GM18499 (cell line): ENCODE measurements at regions not wholly inside any gene's neighbourhood (a gene's known extent, or its start where the extent isn't known, plus 50 kb on each side); places are given as distances from the start of the nearest gene placed in this dataset.

ENCODE experiments used
- ATAC-seq: cut with Tn5 transposase; IDR thresholded peaks from one replicate; pipeline ENCODE4 v1.9.1; 2021; ENCODE audit warnings: moderate number of reproducible peaks; ENCODE audit not compliant: insufficient read depth, unreplicated experiment

DNA sequence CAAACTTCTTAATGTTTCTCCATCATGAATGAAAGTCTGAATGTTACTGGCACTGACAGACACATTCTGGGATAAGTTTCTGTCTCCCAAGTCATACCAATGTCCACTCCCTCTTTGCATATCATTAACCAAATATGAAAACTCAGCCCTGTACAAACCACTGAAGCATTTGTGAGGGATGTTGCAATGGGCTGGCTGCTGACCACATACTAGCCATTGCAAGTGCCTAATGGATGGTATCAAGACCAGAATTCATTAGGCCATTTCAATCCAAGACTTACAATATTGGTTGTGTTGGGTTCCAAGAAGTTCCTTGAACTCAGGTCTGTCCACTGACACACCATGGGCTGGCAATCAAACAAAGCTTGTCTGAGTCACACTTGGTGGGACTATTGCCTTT is 73.8 kb downstream of the CBLN2 start:
- no peak for ATAC-seq

DNA sequence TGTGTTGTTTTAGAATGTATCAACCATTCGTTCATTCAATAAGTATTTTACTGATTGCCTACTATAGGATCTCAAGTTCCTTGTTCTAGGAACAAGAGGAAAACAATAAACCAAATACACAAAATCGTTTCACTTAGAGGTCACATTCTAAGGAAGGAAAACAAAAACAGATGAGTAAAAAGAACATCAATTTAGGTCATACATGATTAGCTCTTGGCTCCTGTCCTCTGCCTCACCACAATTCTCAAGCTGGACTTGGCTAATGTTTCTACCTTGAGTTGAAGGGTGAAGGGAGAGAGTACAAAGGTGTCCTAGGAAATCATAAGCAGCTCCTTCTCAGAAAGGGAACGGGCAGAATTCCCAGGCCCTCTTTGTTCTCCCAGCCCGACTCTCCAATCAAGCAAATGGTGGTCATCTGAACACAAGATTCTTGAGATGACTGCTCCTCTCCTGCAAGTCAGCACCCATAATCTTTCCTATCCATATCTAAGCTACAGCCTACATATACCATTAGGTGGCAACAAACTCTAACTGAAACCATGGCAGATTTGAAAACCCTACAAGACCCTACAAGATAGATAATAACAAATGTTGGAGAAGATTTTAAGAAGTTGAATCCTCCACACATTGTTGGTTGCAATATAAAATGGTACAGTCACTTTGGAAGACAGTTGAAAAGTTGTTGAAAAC is 76.0 kb downstream of the CBLN2 start:
- ATAC-seq, result no peak

DNA sequence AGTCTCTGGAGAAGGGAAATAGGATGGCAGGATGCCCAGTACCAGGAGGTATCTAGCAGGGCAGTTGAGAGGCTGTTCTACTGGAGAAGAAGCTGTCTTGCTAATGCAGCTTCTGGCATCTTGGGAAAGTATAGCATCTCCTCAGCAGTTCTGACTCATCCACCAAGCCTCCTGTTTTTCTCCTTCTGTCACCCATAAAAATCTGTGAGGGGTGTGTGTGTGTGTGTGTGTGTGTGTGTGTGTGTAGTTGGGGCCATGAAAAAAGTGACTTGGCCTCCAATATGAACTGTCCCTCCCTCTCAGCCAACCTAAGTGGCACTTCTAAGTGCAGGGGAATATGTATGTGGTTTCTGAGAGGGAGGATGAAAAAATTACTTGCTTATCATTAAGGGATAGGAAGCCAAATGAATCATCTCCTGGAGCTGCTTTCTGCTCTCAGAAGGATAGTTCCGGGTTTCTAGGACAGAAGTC is 83.9 kb downstream of the CBLN2 start:
- no peak for ATAC-seq

DNA sequence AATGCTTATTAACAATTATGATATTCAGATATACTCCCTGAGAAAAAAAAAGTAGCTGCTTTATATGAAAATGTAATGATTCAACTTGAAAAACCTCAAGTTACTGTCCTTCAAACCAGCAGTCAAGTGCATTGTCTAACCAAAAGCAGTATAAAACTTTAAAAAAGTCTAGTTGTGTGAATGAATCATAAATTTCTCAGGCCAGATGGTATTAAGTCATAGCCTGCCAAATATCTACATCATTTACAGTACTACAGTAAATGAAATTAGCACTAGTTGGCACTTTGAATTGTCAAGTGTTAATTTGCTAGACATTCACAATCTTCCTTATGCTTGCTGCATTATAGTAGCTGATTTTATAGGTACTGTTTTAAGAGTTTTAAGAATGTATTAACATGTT is 85.9 kb downstream of the CBLN2 start:
- ATAC-seq, result no peak

DNA sequence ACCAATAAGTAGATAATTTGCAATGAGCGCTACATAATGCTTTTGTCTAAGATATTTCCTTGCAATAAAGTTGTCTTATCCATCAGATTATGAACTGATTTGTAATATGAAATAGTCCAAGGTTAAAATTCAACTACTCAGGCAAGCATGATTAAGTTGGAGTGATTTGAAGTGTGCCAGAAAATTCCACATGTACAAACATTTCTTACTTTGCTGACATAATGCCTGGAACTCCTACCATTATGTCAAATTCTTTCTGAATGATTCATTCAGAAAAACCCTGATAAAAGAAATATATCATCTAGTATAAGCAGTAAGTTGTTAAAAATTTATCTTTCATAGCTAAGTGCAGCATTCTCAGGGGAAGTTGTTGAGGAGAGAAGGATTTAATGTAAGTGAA is 87.3 kb downstream of the CBLN2 start:
- no peak for ATAC-seq

DNA sequence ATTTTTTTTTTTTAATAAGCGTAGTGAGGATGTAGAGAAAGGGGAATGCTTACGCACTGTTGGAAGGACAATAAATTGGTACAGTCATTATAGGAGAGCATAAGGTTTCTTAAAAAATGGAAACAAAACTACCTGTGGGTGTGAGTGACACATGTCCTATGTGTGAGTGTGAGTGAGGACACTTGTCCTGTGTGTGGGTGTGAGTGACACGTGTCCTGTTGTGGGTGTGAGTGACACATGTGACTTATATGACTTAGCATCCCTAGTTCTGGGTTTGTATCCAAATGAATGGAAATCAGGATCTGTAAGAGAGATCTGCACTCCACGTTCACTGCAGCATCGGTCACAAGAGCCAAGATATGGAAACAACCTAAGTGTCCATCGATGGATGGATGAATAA is 91.8 kb downstream of the CBLN2 start:
- no peak for ATAC-seq

DNA sequence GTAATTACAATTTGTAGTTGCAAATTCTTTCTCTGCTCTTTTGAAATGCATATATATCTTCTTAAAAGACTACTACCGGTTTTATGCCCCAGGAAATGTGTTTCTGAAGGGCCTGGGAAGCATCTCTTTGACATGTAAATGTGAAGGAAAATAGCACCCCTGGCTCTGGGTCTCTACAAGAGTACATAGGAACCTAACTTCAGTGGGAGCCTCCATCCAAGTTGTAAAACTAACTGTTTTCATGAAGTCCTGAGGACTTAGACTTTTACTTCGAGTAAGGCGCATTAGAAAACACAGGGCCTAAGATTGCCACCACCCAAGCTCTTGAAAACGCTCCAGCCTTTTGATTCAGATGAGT is 99.4 kb downstream of the CBLN2 start:
- no peak for ATAC-seq

DNA sequence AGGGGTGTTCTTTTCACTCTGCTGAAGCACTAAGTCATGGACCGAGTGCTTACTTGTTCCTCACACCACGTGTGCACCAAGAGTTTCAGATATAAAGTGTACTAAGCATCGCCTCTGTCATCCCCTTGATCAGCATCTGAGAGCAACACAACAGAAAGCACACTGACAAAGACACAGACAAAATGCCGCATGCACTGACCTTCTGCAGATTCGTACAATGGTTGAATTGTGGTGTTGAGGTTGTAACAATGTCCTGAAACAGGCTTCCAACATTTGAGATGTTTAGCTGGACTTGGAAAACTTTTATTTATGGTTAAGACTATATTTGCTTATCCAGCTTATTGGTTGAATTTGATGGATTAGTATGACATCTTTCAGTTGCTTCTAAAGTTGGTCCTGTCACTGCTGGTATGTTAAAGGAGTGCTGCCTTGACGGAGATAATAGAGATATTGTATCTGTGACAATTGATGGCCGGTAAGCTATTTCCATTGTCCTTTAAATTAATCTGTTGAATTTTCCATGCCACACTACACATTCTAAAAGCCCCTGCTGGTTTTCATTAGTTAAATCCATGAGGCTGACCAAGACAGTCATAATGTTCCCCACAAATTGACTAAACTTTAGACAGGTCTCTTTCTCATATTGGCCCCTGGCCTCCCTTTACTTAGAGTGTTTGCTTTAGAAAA is 99.9 kb downstream of the CBLN2 start:
- no peak for ATAC-seq

DNA sequence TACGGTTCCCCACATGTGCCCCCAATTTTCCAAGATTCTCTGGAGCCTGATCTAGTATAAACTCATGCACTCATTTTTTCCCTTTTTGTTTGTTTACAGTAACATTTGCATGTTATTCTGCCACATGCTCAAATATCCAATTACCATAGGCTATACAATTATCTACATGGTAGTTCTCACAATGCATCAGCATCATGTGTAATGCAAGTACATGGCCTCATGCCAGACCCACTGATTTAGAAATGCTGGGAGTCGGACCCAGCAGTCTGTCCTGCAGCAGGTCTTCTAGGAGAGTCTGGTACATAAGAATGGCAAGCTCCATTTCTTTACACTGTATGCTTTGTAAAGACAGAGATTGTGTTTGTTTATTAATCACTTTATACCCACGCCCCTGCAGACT is 107.7 kb downstream of the CBLN2 start:
- no peak for ATAC-seq

DNA sequence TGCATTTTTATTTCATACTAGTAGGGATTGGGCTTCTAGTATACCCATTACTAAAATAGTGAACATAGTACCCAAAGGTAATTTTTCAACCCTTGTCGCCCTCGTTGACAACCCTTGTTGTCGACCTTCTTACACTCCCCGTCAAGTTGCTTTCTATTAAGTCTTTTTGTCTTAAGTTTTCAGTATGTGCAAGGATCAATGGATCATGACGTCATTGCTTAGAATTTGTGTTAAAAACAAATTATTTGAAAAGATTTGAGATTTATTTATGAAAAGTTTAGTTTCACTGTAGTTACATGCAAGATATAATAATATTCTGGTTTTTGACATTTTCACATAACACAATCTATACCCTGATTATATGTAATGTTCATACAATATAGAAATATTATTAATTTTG is 110.4 kb downstream of the CBLN2 start:
- no peak for ATAC-seq

DNA sequence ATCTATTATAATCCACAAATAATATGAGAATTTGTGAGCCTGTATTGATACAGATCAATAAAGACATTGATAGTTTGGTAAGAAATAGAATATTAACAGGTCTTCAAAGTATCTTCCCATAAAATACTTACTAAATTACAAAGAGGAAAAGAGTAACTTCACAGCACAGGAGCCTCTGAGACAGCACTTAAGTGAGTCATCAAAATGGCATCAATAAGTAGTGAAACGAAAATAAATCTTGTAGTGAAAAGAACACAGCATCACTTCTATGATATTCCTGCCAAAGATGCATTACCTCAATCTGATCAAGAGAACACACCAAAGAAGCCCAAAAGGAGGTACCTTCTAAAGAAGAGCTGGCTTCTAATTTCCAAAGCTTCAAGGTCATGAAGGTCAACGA is 116.4 kb downstream of the CBLN2 start:
- ATAC-seq, result no peak

DNA sequence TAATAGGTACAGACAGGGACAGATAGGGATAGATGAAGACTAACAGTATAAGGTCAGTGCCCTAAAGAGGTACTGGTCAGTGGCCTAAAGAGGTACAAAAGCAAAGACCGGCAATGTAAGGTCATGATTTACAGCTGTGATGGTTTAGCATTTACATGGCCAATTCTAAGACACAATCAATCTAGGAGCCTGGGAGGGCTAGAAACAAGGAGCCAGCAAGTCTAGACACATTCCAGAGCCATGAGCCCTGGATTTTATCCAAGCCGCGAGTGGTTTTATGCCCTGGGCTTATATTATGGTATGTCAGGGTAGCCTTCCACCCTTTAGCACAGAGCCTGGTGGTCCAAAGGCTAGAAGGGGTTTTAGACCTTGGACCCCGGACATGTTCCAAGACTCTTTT is 124.2 kb downstream of the CBLN2 start:
- ATAC-seq, result no peak

DNA sequence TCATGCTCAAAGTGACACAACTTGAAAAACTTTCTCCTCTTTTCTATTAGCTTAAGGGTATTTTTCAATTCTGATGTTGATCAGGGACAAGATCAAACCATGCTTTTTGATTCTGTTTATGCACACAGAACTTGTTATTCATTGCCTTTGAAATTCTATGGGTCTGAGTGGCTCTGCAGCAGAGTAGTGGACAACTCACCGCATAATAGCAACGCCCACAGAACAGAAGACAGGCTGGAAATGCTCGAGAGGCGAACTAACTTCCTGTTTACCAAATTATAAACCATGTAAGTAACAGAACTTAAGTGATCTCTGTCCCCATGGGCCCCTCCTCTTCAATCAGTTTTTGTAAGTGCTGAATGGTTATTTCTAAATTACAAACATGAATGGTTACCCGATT is 131.2 kb downstream of the CBLN2 start:
- ATAC-seq, result no peak

DNA sequence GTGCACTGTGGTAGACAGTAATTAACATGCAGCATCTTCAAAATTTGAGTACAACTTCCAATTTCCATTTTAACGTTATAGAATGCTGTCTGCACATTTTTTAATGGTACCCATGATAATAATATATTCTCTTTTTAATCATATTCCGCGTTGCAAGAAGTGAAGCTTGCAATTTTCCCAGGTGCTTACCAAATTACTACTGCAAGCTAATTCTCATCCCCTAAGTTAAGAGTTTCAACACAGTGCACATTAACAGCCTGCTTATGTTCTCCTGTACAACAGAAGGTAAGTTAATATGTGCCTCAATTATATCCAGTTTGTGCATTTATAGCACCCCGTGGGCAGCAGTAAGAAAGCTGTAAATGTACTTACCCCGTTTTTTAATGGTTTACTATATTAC is 132.9 kb downstream of the CBLN2 start:
- no peak for ATAC-seq

DNA sequence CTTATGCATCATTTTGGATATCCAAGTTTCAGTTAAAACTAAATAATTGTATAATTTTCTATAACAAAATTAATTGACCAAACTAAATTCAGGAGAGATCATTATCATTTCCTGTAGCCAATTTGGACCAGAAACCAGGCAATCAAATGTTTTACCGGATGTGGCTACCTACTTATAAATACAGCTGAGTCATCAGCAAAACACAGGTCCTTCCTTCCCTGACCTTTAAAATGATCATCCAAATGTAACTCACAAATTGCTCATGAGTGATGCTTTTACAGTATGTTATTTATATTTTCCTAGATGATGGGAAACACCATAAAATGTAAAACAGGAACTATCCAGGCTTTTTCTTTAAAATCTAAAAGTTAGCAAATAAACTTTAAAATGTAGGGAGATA is 133.7 kb downstream of the CBLN2 start:
- no peak for ATAC-seq

DNA sequence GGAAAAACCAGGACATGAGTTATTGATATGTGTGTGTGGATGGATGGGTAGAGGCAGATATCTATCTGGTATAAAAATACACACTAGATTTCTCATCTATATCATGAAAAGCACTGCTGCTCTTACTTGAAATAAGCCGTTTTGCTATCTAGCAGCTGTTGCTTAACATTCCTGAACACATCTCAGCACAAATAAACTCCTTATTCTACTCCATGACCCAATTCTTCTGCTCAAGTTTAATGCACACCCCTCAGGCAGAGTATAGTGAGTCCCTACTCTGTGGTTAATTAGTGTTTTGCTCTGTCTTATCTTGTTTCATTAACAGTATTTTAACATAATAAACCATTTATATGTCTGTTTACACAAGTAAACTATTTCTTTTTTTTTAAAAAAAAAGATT is 134.2 kb downstream of the CBLN2 start:
- ATAC-seq, result no peak

DNA sequence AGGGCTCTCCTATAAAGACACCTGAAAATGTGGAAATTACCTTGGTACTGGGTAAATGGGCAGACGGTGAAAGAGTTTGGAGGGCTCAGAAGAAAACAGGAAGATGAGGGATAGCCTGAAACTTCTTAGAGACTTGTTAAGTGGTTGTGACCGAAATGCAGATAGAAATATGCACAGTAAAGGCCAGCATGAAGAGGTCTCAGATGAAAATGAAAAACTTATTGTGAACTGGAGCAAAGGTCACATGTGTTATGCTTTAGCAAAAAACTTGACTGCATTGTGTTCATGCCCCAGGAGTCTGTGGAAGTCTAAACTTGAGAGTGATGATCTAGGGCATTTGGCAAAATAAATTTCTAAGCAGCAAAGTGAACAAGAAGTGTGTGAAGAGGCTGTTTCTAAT is 137.1 kb downstream of the CBLN2 start:
- ATAC-seq, result no peak

DNA sequence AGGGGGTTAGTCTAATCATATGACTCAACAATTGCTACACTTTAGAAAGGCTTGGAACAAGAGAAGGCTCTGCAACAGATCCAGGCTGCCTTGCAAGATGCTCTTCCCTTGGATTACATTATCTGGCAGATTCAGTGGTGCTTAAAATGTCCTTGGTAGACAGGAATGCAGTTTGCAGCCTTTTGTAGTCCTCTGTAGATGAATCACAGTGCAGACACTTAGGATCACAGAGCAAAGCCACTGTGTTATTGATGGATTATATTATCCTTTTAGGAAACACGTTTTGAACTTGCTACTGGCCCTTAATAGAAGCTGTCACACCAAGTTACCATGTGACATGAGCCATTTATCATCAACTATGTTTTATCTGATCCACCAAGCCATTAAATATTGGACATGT is 152.2 kb downstream of the CBLN2 start:
- no peak for ATAC-seq

DNA sequence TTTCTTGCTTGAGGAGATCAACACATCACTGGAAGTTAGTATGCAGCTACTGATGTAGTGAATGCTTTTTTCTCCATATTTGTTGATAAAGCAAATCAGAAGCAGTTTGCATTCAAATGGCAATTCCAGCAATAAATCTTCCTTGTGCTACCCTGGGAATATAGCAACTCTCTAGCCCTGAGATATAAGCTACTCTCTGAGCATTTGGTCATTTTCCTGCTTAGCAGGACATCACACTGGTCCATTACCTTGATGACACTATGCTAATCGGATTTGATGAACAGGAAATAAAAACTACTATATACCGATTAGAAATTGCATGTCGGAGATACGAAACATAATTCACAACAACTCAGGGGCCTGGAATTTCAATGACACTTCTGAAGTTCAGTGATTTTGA is 152.7 kb downstream of the CBLN2 start:
- ATAC-seq, result no peak

DNA sequence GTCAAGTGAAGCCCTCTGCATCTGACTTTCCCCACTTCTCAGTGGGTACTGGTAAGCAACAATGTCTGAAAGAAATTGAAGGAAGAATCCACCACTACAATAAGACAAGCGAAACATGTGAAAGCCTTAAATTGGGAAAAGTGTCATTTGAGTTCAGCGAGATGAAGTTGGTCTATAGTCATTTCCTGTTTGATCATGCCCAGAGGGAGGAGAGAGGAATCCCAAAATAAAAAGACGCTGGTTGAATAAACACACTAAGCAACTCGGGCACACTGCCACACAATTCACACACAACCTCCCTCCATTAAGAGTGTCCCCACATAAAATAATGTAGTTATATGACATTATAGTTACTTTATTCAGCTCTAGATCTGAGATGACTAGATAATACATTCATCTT is 166.1 kb downstream of the CBLN2 start:
- ATAC-seq, result no peak

DNA sequence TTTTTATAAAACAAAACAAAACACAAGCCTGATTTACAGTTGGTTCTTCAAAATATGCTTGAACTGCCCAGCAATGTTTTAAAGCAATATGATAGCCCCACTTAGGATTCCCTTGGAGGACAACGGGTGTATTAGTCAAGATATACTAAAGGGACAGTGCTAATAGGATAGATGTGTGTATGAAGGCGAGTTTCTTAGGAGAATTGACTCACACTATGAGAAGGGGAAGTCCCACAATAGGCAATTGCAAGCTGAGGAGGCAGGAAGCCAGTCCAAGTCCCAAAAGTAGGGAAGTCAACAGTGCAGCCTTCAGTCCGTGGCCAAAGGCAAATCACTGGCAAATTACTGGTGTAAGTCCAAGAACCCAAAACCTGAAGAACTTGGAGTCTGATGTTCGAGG is 167.9 kb downstream of the CBLN2 start:
- no peak for ATAC-seq

DNA sequence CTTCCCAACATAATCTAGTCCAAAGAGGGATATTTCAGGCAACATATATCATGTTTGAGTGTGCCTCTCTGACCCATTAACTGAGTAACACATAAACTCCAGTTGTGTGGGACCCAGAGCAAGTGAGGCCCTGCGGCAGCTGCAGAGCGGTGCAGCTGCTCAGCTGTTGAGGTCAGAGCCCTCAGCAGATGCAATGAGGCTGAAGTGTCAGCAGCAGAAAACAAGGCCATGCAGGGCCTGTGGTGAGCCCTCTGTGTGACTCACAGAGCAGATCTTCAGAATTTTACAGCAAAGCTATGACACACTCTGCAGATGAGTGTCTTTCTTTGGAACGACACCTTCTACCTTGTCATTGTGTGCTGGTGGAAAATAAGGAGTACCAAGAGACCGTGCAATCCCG is 168.5 kb downstream of the CBLN2 start:
- no peak for ATAC-seq
